Lung microvascular endothelial cell (primary cell): ENCODE measurements at regions not wholly inside any gene's neighbourhood (a gene's known extent, or its start where the extent isn't known, plus 50 kb on each side); places are given as distances from the start of the nearest gene placed in this dataset.

Source experiments
- DNase-seq, 2 donors: peaks; one replicate each; pipeline versions ENCODE4 v3.0.0 to v3.0.0-alpha.2; 2010; ENCODE audit warnings: low read depth in 2 of 2

GRCh38 chr18:60976976-60977375 is 356.3 kb upstream of the CDH20 start:
- no peak for DNase-seq

DNA sequence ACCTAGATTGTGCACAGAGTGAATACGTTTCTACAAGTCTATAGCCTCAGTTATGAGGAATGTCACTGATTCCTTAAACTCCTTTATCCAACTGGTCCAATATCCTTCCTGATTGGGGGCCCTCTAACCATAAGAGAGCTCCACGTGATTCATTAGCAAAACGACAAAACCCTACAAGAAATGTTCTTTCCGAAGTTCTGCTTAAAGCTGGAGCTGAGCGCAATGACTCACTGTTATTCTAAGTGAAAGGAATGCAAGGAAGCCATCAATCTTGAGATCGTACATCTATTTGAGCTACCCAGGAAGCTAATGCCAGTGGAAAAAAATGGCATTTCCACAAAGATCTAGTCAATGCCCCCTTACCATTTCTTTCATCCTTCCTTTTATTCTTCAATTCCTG is 354.9 kb upstream of the CDH20 start:
- DNase-seq = peak in 1 of 2 donors; percentile 97

GRCh38 chr18:60980422-60981005 is 352.7 kb upstream of the CDH20 start:
- DNase-seq = no peak

GRCh38 chr18:60981682-60982328 is 351.4 kb upstream of the CDH20 start:
- no peak for DNase-seq

DNA sequence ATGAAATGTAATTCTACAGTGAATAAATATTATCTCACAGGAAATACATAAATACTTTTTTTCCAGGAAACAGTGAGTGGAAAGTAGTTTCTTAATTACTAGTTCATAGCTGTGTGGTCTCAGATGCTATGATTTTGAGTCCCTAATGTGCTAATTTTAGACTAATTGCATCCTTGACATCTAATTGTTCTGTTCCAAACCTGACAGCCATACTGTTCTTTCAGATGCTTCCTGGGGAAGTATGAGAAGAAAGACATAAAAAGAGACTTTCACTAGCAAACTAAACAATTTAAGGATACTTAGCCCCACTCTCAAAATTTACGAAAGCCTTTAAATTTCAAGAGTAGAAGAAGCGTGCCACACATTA is 350.9 kb upstream of the CDH20 start:
- DNase-seq = peak in 1 of 2 donors; percentile 66

GRCh38 chr18:60982928-60983327 is 350.3 kb upstream of the CDH20 start:
- no peak for DNase-seq

- peak in 1 of 2 donors; percentile 29 for DNase-seq
Measured at GRCh38 chr18:60984510-60984909, 348.7 kb upstream of the CDH20 start.

DNA sequence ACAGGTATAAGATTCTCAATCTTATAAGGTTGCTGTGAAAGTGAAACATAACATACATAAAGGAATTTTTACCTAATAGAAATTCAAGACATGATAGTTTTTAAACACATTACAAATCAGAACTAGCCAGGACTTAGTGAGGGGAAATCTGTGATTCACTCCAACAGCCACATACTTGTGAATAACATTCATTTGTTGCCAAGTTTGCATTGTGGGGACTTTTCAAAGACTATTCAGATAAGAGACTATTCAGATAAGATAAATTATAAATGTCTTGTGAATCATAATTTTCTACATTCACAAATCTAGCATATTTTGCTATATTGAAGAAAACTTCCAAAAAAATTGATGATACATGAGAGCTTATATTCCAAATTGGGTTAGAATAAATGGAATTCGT is 345.3 kb upstream of the CDH20 start:
- DNase-seq = peak; percentile 38 to 82

GRCh38 chr18:60996326-60996725 is 336.9 kb upstream of the CDH20 start:
- DNase-seq = no peak

DNA sequence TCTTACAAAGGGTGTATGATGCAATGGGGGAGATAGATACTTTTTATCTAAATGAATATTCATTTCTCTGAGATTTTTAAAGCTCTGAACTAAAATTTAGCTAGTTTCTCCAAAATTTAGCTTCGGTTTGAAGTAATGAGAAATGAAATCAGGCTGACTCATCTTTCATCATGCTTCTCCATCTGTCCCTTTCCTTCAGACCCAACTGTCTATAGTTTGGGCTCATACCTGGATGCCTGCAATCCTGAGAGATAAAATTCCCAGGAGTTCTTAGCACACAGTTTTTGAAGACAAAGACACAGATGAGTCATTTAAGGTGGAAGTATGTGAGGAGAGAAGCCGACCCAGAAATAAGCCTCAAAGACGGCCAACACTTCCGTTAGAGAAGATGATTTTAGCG is 336.4 kb upstream of the CDH20 start:
- no peak for DNase-seq

DNA sequence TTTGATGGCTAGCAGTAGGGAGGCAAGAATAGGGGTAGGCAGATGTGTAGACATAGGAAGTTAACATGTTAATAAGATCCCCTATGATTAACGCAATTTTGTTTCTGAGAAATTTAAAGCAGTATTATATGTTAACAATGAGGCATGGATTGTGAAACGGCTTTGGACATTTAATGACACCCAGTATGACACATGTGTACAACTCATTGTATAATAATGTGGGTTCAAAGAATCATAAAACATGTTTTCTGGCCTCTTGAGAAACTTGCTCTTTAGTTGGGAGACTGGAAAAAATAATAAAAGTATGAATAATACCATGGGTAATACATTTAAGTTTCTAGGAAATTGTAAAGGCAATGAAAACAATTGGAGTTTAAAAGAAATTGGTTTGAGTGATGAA is 332.1 kb upstream of the CDH20 start:
- DNase-seq = no peak

DNA sequence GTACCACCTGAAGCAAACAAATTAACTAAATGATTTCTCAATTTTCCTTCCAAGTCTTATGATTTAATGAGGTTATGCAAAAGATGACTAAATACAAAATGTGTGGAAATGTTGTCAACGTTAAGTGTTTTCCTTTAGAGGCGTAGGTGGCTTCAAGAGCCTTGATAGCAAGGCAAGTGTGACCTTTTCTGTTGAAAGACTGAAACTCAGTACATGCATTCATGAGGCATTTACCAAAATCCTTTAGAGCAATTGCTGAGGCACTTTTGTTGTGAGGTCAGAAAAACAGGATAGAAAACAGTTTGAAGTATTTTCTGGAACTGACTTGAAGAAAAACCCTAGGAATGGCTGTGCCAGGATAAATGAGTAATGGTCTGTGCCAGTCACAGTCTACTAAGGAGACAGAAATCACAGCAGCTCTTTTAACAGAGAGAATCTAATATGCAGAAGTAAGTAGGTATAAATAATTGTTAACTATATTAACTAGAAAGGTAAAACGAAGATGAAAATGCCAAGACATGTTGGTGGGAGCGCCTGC is 326.5 kb upstream of the CDH20 start:
- no peak for DNase-seq

DNA sequence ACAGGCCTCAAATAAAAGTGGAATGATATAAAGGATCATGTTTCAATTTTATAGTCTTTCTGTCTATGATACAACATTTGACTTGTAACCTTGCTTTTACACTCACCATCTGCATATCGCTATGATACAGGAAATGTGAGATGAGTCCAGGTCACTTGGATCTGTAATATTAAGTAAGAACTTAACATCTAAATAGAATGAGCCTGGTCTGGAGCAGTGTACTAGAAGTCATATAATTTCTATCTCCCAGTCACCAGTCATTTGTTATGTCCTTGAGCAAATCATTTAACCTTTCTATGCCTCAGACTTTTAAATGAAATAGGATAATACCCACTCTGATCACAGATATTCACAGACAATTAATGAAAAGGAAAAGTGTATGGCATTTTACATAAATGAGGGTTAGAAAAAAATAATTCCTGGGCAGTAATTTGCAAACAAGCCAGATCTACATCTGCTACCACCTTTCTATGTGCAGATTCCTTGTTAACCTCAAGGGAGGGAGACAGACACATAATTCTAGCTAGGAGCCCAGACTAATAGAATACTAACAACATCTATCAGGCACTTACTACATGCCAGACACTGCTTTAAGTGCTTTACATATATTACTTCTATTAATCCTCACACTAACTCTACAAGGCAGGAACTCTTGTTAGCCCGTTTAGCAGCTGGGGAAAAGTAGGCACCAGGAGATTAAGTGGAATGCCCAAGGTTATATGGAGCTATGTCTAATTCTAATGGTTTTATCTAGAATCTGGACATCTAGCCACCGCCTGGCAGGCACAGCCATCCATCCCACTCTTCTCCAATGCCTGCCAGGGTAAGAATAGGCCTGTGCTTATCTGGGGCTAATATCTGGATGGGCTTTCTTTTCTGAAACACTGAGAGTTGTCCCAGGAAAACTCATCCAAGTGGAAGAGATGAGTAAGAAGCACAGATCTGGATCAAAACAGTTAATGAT is 313.6 kb upstream of the CDH20 start:
- no peak for DNase-seq

DNA sequence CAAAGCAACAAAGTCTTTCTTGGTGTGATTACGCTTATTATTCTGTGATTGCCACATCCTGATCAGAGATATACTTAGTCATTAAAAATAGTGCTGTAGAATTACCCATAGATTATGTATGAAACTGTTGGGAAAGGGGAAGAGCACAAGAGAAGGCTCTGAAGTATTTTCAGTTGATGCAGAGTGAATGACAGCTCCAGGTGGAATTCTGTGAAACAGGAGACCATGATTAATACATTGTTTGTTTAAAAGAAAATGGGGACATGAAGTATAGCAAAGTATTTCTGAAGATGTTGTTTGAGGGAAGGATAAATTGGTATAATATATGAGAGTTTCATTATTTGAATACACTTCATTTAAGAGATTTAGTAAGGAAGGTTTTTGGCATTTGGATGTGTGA is 307.6 kb upstream of the CDH20 start:
- DNase-seq = no peak

- DNase-seq = no peak
Measured at GRCh38 chr18:61031626-61032025, 301.6 kb upstream of the CDH20 start.

GRCh38 chr18:61034580-61034979 is 298.6 kb upstream of the CDH20 start:
- no peak for DNase-seq

GRCh38 chr18:61039251-61039650 is 294.0 kb upstream of the CDH20 start:
- DNase-seq = no peak

DNA sequence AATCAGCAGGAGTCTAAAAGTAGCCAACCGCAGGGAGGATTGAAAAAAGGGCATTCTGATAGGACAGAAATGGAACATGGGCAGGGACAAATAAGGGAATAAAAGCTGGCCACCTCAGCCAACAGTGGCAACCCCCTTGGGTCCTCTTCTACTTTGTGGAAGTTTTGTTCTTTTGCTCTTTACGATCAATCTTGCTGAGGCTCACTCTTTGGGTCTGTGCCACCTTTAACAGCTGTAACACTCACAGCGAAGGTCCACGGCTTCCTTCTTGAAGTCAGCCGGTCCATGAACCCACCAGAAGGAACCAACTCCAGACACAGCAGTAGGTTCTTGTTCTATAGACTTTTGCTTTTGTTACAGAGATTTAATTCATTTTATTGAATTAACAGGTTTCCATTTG is 285.4 kb upstream of the CDH20 start:
- no peak for DNase-seq

DNA sequence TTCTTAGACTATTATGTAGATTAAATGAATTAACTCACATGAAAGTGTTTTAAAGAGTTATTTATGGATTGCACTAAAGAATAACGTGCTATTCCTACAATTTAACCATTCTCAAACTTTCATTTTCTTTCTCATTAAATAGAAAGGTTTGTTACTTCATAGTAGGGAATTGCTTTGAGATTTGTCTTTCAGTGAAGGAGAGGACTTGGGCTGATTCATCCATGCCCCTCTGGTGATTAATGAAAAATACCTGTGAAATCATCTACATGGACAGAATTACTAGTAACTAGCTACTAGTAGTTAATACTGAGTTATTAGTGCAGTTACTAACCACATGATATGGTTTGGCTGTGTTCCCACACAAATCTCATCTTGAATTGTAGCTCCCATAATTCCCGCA is 275.8 kb upstream of the CDH20 start:
- no peak for DNase-seq

- no peak for DNase-seq
Measured at GRCh38 chr18:61062258-61062657, 271.0 kb upstream of the CDH20 start.

DNA sequence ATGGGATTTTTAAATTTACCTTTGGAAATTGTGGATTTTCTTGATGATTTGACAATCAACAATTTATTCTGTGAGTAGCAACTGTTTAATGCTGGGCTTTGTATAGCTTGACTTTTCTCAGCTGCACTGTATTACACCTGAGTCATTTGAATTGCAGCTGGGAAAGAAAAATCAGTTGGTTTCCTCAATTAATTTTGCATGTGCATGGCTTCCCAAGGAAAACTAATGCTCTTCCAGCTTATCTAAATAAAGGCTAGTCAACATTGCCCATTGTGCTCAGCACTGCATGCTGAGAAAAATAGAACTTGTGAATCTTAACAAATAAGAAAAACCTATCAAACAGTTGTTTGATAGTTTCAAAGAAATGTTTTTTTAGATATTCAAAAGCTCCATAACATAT is 268.3 kb upstream of the CDH20 start:
- no peak for DNase-seq

DNA sequence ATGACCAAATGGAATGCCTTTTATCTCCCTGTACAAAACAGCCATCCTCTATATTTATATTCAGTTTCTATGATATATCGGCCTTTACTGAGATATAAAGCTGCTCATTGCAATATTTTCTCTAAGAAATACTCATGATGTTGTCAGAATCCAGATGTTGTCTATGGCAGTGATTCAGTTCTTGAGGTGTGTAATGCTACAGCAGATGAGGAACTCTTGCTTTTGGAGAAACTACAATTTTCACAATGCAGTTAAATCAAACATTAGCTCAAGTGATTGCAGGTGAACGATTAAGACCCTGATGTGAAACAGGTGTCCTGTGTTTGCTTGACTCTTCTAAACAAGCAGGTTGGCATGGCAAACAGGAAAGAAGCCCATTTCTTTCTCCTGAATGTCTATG is 256.2 kb upstream of the CDH20 start:
- no peak for DNase-seq
